ENCODE measurements at regions not wholly inside any gene's neighbourhood (a gene's known extent, or its start where the extent isn't known, plus 50 kb on each side); places are given as distances from the start of the nearest gene placed in this dataset.

GRCh38 chr3:177524742-177525141 is 327.5 kb upstream of the TBL1XR1 start:
- no peak for DNase-seq (ENCODE audit: low read depth in 1 of 2, low spot score in 1 of 2)

- no peak for DNase-seq (ENCODE audit: low read depth in 1 of 2, low spot score in 1 of 2)
Measured at GRCh38 chr3:177525414-177525813, 328.1 kb upstream of the TBL1XR1 start.

- DNase-seq (ENCODE audit: low read depth in 1 of 2, low spot score in 1 of 2): no peak
Measured at GRCh38 chr3:177525987-177526712, 328.9 kb upstream of the TBL1XR1 start.

GRCh38 chr3:177527182-177527581 is 329.9 kb upstream of the TBL1XR1 start:
- DNase-seq (ENCODE audit: low read depth in 1 of 2, low spot score in 1 of 2): no peak

- no peak for DNase-seq (ENCODE audit: low read depth in 1 of 2, low spot score in 1 of 2)
Measured at GRCh38 chr3:177528306-177529070, 331.2 kb upstream of the TBL1XR1 start.

GRCh38 chr3:177529071-177529550 is 331.8 kb upstream of the TBL1XR1 start:
- DNase-seq (ENCODE audit: low read depth in 1 of 2, low spot score in 1 of 2): no peak

GRCh38 chr3:177529716-177530335 is 332.5 kb upstream of the TBL1XR1 start:
- DNase-seq (ENCODE audit: low read depth in 1 of 2, low spot score in 1 of 2): no peak

GRCh38 chr3:177530908-177531307 is 333.6 kb upstream of the TBL1XR1 start:
- no peak for DNase-seq (ENCODE audit: low read depth in 1 of 2, low spot score in 1 of 2)

- DNase-seq (ENCODE audit: low read depth in 1 of 2, low spot score in 1 of 2): no peak
Measured at GRCh38 chr3:177536873-177537272, 339.6 kb upstream of the TBL1XR1 start.

GRCh38 chr3:177537612-177538011 is 340.3 kb upstream of the TBL1XR1 start:
- no peak for DNase-seq (ENCODE audit: low read depth in 1 of 2, low spot score in 1 of 2)

GRCh38 chr3:177538048-177538749 is 340.9 kb upstream of the TBL1XR1 start:
- no peak for DNase-seq (ENCODE audit: low read depth in 1 of 2, low spot score in 1 of 2)

GRCh38 chr3:177538750-177539730 is 341.8 kb upstream of the TBL1XR1 start:
- DNase-seq (ENCODE audit: low read depth in 1 of 2, low spot score in 1 of 2): no peak

GRCh38 chr3:177541541-177541940 is 344.3 kb upstream of the TBL1XR1 start:
- DNase-seq (ENCODE audit: low read depth in 1 of 2, low spot score in 1 of 2): no peak

- DNase-seq (ENCODE audit: low read depth in 1 of 2, low spot score in 1 of 2): no peak
Measured at GRCh38 chr3:177545964-177546363, 348.7 kb upstream of the TBL1XR1 start.

GRCh38 chr3:177547711-177548350 is 350.5 kb upstream of the TBL1XR1 start:
- no peak for DNase-seq (ENCODE audit: low read depth in 1 of 2, low spot score in 1 of 2)

- DNase-seq (ENCODE audit: low read depth in 1 of 2, low spot score in 1 of 2): no peak
Measured at GRCh38 chr3:177550667-177551066, 353.4 kb upstream of the TBL1XR1 start.

GRCh38 chr3:177551431-177551836 is 354.2 kb upstream of the TBL1XR1 start:
- no peak for DNase-seq (ENCODE audit: low read depth in 1 of 2, low spot score in 1 of 2)

GRCh38 chr3:177552051-177552450 is 354.8 kb upstream of the TBL1XR1 start:
- no peak for DNase-seq (ENCODE audit: low read depth in 1 of 2, low spot score in 1 of 2)

GRCh38 chr3:177553012-177553411 is 355.7 kb upstream of the TBL1XR1 start:
- no peak for DNase-seq (ENCODE audit: low read depth in 1 of 2, low spot score in 1 of 2)

- DNase-seq (ENCODE audit: low read depth in 1 of 2, low spot score in 1 of 2): no peak
Measured at GRCh38 chr3:177553579-177553978, 356.3 kb upstream of the TBL1XR1 start.
